NCI-H2107 treated with DMSO at 0.1 percent for 48 hours (cell line): ENCODE measurements at regions not wholly inside any gene's neighbourhood (a gene's known extent, or its start where the extent isn't known, plus 50 kb on each side); places are given as distances from the start of the nearest gene placed in this dataset.
"Not testable (repeated sequence)": the region's sequence is repeated elsewhere in the genome, so short reads cannot be mapped to it uniquely, and the experiment has no call there.

Experiments
- DNase-seq: peaks from one replicate; lab custom pipeline; 2025; ENCODE audit not compliant: unreplicated experiment; lab: John Stamatoyannopoulos, UW

DNA sequence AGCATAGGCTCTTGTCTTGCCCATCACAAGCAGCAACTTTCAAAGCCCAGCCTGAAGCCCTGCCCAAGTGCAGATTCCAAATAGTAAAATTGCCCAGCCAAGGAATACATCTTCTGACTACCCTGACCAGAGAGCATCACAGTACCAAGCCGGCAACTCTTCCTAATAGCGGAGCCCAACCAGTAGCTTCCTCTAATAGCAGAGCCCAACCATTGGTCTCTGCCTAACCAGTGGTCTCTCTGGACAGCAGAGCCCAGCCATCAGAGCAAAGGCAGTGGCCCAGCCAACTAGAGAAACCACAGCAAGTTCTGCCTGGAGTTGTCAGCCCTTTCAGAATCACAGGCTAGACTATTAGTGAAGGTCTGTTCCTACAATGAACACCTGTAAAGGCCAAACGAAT is 285.6 kb downstream of the HGF start:
- peak; percentile 27 for DNase-seq

DNA sequence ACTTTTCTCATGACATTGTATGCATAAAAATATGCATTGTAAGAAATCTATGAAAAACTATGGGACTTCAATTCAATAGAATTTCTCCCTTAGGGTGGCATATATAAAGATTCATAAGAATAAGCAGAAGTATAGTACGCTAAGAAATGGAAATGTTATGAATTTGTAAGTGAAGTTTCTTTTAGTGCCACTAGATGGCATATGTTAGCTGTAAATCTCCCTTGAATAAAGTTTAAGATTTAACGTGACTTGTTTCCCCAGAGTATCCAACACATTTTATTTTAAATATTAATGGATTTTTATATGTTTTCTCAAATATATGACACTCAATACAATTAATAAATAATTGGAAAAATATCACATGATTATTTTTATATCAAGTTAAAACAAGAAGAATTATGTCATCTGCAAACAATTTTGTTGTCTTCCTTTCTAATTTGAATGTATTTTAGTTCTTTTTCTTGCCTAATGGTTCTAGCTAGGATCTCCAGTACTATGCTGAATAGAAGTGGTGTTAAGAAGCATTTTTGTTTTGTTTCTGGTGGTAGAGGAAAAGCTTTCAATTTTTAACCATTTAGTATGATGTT is 287.2 kb downstream of the HGF start:
- peak; percentile 42 for DNase-seq

DNA sequence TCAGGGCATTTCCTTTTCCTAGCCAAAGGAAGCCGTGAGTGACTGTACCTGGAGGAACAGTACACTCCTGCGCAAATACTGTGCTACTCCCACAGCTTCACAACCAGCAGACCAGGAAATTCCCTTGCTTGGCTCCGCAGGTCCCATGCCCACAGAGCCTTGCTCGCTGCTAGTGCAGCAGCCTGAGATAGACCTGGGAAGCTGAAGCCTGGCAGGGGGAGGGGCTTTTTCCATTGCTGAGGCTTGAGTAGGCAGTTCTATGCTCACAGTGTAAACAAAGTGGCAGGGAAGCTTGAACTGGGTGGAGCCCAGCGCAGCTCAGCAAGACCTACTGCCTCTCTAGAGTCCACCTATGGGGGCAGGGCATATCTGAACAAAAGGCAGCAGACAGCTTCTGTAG is 291.2 kb downstream of the HGF start:
- DNase-seq: no peak

DNA sequence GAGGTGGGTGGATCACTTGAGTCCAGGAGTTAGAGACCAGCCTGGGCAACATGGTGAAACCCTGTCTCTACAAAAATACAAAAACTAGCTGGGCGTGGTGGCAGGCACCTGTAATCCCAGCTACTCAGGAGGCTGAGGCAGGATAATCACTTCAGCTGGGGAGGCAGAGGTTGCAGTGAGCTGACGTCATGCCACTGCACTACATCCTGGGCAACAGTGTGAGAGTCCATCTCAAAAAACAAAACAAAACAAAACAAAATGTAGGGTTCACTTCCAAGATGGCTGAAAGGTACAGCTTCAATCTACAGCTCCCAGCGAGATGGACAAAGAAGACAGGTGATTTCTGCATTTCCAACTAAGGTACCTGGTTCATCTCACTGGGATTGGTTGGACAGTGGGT is 291.6 kb downstream of the HGF start:
- not testable (repeated sequence) for DNase-seq

DNA sequence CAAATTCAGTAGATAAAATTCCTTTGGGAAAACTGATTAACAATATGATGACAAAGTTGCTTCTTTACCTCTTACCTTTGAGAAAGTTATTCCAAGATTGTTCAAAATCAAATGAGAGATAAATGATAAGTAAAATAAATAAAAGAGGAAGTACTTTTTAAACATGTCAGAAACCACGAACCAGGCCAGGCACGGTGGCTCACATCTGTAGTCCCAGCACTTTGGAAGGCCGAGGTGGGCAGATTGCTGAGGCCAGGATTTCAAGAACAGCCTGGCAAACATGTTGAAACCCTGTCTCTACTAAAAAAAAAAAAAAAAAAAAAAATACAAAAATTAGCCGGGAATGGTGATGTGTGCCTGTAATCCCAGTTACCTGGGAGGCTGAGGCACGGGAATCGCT is 296.6 kb downstream of the HGF start:
- no peak for DNase-seq

DNA sequence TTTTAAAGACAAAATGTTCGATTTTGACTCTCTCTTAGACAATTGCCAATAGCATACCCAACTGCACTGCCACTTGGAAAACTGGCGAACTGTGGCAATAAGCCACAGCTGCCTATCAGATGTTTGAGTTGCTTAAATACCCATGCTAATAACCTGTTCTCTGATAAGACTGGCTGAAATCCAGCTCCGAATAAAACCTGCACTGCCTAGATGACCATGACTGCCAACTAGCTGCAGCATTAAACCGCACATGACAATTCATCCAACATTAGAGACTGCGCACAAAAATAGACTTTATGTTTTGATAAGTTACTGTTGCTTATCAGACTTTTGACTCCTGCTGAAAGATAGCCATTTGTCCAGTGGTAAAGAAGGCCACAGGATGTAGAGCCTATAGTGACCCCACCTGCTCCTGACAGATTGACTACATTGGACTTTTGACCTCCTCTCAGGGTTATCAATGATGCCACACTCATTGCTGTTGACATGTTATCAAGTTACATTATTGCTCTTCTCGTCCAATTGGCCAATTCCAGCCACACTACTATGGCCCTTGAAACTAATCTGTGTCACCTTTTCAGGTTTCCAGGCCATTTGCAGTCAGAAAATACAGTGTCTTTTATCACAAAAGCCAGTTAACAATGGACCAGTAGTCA is 299.0 kb downstream of the HGF start:
- no peak for DNase-seq

DNA sequence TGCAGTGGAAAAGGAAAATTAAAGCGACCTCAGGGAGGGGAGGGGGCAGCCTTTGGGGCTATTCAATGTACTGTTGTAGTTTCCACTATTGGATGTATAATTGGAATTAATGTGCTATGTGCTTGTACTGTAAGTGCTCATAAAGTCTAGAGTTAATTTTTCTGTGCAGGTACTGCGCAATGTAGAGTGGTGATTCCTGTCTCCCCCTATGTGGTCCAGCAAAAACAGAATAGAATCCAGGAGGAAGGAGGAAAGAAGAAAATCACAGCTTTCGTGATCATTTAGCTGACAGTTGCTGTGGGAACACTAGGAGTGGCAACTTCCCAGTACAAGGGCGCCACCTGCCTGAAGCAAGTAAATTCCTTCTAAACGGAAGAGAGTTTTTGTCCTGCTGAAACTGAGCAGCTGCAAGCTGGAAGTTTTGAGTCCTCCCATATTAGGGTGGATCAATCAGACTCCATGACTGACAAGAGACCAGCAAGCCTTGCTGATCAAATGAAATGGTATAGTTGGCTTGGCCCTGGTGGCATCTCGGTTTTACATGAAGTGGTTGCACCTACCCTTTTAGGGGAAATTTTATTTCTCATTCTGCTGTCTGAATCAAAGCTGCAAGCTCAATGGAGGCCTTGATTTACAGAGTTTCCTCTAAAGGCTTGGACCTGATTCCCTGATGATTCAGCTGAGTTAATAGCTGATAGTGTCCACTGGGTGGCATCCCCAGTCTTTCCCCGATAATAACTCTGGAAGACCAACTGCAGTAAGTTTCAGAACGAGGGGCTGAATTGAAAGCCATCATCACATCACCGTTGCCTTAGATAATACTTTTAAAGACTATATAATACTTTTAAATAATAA is 299.8 kb downstream of the HGF start:
- peak; percentile 59 for DNase-seq

DNA sequence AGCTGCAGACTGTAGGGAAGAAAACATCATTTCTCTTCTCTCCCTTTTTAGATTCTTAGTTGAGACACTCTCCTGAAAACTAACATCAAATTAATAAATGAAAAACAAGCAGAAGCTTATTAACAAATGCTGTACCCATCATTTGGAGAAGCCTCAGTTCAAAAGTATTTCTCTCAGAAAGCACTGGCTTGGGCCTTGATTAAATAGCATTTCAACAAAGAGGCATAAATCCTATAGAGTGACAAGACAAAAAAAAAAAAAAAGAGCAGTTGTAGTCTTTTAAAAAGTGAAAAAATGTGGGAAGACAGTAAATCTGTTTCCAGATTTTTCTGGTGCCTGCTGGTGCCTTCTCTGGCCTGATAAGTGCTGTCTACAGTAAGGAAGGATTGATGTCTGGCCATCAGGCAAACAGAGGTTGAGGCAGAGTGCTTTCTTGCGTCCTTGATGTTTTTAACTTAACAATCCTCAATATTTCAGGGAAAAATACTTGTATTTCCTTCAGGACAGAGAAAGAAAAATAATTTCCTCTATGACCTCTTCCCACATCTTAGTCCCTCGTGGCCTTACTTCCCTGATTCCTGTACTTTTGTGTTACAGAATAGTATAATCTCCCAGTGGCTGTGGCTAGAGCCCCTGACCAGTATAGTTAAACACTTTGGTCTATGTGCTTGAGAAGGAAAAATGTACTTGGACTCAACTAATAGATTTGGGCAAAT is 300.5 kb downstream of the HGF start:
- DNase-seq: no peak

DNA sequence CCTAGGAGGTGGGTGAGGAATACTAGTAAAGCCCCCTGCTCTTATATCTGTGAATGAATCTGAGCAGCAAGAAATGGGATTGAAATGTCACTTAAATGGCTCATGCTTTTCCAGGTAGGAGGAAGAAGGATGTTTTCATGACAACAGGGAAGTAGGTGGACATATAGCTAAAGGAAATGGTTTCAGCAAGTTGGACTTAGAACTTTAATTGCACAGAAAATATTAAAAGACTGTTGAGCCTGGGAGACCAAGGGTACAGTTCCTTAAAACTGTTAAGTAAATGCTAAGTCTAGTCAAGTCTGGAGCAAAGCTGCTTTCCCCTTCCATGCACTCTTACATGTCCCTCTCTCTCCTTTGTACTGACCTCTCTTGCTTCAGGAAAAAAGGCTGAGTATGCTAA is 301.3 kb downstream of the HGF start:
- DNase-seq: no peak

DNA sequence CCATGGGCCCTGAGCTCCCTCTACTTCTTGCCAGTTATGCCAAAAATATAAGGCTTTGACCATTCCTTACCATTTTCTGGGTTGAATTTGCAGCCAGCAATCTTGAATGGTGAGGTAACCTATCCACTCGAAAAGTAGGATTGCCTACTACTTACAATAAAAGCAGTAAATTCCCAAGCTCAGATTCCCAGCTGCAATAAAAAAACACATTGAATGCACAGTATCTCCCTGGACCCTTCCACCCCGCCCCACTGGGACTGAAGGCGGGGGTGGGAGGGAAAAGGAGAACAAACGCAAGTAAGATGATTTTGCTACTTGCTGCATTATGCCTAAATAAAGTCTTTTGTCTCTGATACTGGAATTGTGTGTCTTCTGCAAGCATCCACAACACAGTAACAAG is 301.9 kb downstream of the HGF start:
- DNase-seq: no peak

DNA sequence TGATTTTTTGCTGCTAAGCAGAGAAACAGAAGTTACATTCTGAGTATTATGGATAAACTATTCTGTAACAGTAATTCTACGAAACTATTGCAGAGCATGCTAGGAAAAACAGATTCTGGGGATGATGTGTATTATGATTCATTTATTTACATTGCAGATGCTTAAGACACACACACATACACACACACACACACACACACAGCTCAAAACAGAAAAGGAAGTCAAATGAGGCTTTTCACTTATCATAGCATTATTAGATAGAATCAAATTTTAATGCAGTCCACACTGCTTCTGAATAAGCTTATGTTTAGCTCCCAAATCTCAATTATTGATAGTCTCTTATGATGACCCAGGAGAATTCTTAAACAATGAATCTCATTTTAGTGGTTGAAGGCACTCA is 307.2 kb downstream of the HGF start:
- DNase-seq: no peak

DNA sequence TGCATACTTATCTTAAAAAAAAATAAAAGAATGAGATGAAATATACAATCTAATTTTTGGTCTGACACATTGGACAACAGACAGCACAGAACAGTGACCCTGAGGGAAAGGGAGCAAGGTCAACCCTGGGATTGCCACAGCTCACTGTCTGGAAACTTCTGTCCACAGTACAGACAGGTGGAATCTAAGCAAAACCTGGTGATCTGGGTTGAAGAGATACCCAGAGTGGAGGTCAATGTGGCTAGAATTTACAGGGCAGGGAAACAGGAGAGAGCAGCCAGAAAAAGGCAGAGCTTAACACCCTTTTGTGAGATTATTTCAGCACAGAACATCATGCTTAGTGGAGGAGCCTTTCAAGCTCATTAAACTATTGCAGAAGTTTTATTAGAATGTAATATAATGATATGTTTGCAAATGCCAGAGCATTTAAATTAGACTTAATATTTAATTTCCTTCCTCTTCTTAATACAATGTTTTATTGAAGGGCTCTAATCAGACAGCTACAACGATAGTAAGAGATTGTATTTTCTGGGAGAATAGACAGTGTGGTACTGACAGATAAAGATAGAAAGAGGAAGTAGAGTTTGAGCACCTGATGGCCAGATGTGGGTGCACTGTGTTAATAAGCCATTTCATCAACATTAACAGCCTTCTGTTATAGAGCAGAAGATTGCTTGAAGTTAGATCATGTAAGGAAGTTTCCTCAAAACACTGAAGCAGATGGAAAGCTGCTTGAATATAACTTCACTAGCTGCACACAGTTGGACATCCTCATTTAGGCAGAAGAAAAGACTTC is 309.4 kb downstream of the HGF start:
- DNase-seq: no peak

DNA sequence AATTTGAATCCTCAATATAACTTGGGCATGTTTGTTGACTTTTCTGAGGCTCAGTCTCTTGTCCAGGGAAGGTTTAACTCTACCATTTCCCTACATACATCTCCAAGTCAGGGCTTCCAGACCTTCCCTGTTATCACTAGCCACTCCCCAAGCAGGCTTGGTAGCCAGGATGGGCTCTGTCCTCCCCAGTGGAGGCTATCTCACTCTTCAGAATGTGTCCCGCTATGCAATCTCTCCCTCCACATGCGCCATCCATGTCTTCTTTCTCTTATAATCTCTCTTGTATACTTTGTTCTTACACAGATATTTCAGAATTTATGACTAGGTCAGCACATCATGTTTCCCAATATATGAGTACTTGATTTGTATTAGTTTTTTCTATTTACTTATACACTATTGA is 310.4 kb downstream of the HGF start:
- no peak for DNase-seq

DNA sequence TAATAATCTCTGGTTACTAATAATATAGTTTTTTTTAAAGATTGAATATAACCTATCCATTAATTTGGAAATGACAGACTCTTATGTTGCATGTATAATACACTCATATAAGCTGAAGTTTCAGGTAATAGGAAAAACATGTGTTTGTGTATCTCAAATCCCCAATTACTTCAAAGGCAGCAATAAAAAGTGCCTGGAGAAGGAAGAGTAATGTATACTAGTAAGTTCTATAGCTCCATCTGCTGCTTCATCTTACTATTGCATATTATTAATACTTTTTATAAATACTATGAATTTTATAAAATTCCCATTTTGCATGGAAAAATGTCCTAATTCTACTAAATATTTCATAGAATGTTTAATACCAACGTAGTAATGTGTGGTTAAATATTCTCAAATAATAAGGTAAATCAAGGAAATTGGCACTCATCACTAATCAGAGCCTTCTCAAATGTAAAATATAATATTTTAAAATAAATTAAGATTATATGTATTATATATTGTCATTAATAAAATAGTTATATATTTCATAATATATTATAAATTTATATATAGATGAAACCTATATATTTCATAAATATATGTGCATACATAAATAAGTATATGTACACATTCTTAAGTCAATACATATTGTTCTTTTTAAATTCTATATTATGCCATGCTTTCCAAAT is 311.9 kb downstream of the HGF start:
- DNase-seq: peak; percentile 56

DNA sequence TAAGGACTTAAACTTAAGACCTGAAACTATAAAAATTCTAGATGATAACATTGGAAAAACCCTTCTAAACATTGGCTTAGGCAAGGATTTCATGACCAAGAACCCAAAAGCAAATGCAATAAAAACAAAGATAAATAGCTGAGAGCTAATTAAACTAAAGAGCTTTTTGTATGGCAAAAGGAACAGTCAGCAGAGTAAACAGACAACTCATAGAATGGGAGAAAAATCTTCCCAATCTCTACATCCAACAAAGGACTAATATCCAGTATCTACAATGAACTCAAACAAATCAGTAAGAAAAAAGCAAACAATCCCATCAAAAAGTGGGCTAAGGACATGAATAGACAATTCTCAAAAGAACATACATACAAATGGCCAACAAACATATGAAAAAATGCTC is 316.1 kb downstream of the HGF start:
- DNase-seq: not testable (repeated sequence)

DNA sequence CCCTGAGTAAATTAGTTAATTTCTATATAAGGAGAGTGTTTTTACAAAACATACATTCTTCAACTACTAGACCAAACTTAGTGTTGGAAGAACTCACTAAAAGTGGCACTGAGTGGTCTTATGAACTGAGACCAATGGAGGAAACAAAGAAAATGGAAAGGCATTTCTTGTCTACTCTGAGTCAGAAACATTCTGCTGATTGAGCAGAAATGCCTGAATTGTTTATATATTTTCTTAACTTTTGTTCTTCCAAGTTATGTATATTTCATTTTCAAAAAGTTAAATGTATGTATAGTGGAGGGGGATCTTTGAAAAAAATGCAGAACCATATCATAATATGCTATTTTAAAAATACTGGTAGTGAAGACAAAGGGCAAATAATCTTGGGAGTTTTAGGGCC is 320.7 kb downstream of the HGF start:
- no peak for DNase-seq

DNA sequence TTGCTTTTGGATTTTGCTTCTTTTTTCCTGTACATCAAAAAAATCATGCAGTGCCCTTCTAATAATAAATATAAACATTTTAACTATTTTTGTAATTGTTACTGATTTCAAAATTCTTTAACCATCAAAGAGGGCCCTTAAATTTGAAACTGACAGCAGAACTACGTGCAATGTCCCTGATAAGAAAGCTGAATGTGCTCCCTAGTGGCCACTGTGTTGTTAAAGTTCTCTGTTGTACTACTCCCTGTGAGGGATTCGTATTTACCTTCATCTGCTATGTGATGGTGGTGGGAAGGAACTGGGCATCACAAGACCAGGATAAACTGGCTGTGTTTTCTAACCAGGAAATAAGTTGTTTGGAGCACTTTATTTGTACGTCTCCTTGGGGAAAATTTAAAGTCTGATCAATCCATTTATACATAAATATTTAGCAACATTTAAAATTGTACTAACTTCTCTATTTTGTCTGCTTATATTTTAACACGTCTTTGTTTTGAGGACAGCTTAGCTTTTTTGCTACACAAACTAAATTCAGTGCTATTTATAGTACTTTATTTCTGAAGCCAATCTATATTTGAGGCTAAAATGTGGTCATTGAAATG is 322.4 kb downstream of the HGF start:
- peak; percentile 73 for DNase-seq

DNA sequence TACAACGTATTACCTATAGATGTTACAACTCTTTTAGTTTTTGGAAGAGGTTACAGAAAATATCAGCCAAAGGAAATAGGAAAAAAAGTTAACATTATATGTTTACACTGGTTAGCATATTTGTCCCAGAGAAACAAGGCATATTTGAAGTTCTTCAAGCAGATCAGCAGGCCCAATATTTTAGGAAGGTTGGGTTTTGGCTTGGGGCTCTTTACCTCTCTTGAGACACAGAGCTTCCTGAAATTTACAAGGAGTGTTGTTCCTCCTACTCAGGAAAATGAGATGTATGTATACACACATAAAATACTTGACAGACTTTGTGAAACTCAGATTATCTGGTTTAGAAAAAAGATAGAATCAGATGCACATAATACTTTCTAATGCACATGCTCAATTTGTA is 323.6 kb downstream of the HGF start:
- DNase-seq: no peak

DNA sequence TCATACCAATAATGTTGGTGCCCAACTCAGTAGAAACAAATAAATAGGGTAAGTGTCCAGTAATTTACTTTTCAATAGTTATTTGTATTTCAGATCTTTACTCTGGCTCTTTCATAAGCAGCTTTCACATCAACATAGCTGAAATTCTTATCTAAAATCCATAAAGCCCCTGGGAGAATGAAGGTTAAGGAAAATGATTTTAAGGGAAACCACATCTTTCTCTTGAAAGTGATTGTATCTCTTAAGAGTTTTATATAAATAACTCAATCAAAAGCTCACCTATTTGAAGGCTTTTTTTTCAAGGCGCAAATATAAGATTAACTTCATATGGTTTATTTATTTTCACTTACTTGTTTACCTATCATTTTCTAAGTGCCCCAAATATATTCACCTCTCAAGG is 324.4 kb downstream of the HGF start:
- DNase-seq: no peak

DNA sequence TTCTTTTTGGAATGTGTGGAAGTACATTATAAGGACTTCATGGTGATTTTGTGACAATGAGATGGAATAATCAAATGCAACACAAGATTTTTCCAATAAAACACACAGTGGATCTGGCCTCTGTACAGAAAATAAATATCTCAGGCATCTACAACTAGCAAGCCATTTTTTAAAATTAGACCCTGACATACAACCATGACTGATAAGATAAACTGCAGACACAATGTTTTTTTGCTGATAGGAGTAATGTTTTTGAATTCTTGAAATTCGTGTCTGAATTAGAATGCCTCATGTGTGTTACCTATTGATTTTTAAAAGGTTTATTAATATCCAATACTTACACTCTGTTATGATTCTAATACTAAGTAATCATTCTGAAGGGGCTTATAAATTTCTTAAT is 328.1 kb downstream of the HGF start:
- DNase-seq: no peak
